ENCODE measurements at regions not wholly inside any gene's neighbourhood (a gene's known extent, or its start where the extent isn't known, plus 50 kb on each side); places are given as distances from the start of the nearest gene placed in this dataset.

DNA sequence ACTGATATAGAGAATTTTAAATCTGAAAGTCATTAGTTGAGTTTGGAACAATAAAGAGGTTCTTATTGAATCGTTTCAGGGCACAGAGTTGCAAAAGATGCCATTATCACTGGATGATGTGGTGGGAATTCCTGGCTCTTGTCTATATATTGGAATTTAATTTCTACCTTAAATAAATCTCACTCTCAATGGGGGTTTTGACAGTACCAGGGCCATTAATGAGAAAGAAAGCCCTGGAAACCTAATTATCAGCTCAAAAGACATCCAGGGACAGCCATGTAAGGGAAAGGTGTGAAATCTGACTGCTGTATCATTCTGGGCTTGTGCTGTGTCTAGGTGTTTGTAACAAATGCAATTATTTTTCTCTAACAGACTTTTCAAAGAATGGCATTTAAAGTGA is 285.7 kb downstream of the TBL1XR1 start (continued):
- TF ChIP-seq USF2 (IDR thresholded peaks at IDR 0.05; ENCODE audit: borderline replicate concordance, low read depth, low read length) (no peak), SMC3 (IDR thresholded peaks at IDR 0.05; ENCODE audit: low read depth, low read length) (no peak), FOXM1 (IDR thresholded peaks at IDR 0.05; ENCODE audit: low read depth) (no peak), GABPA (IDR thresholded peaks at IDR 0.05; ENCODE audit: low read depth) (no peak), CHD2 (IDR thresholded peaks at IDR 0.05; ENCODE audit: low read length, partially characterized antibody) (no peak)

- no peaks in the 10 kb centered on the region for H3K9me2 ChIP-seq
- WGBS (ENCODE audit: low lambda C conversion rate): 57% methylated on average over 4 of the region's 4 CpGs
- H2AFZ ChIP-seq (ENCODE audit: low read depth): no peak overlapping the region
- no peaks in the 10 kb centered on the region for H3K27me3 ChIP-seq (ENCODE audit: insufficient read depth)
- TF ChIP-seq, protein P1, sequence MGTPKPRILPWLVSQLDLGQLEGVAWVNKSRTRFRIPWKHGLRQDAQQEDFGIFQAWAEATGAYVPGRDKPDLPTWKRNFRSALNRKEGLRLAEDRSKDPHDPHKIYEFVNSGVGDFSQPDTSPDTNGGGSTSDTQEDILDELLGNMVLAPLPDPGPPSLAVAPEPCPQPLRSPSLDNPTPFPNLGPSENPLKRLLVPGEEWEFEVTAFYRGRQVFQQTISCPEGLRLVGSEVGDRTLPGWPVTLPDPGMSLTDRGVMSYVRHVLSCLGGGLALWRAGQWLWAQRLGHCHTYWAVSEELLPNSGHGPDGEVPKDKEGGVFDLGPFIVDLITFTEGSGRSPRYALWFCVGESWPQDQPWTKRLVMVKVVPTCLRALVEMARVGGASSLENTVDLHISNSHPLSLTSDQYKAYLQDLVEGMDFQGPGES (IDR thresholded peaks at IDR 0.05; ENCODE audit: low read depth, low read length): no peak
- TF ChIP-seq USF2 (IDR thresholded peaks at IDR 0.05; ENCODE audit: borderline replicate concordance, low read depth, low read length) (no peak), CHD2 (IDR thresholded peaks at IDR 0.05; ENCODE audit: low read length, partially characterized antibody) (no peak), TCF12 (IDR thresholded peaks at IDR 0.05) (no peak), FOXM1 (IDR thresholded peaks at IDR 0.05; ENCODE audit: low read depth) (no peak), RXRA (IDR thresholded peaks at IDR 0.05; ENCODE audit: borderline replicate concordance, low read depth) (no peak), YY1 (IDR thresholded peaks at IDR 0.05; ENCODE audit: low read depth) (no peak), TAF1 (IDR thresholded peaks at IDR 0.05; ENCODE audit: borderline replicate concordance, low read depth, low read length) (no peak), EP300 (IDR thresholded peaks at IDR 0.05; ENCODE audit: borderline replicate concordance in 1 of 2, low read depth in 1 of 2, low read length in 1 of 2) (no peak), MAX (IDR thresholded peaks at IDR 0.05; ENCODE audit: low read depth) (no peak), RFX5 (IDR thresholded peaks at IDR 0.05; ENCODE audit: low read length) (no peak)
- H3K4me3 ChIP-seq (ENCODE audit: low read depth in 2 of 2, low read length in 1 of 2): no peak overlapping the region
- H3K9me3 ChIP-seq: no peaks in the 10 kb centered on the region
- DNase-seq: no peak
- H3K9ac ChIP-seq: no peak overlapping the region
- no peaks in the 10 kb centered on the region for H4K20me1 ChIP-seq (ENCODE audit: insufficient read depth)
- no peaks in the 10 kb centered on the region for H3F3A ChIP-seq (replicated peaks; ENCODE audit: insufficient read depth)
- H3K79me2 ChIP-seq (ENCODE audit: insufficient read depth): no peaks in the 10 kb centered on the region
- H3K27ac ChIP-seq (ENCODE audit: low read depth in 2 of 2, low read length in 1 of 2): no peak overlapping the region
- POLR2A ChIA-PET: no interaction called here
- H3K4me2 ChIP-seq: no peak overlapping the region
- CTCF ChIA-PET: no interaction called here
- H3K36me3 ChIP-seq (replicated peaks in 1 of 2; ENCODE audit: control insufficient read depth in 1 of 2, insufficient read depth in 2 of 2, low read length in 1 of 2): no peaks in the 10 kb centered on the region
- H3K4me1 ChIP-seq (ENCODE audit: control insufficient read depth in 1 of 2, insufficient read depth in 2 of 2, low read depth in 1 of 2, low read length in 1 of 2): peaks cover 0 to 2% of the 10 kb centered on the region in 2 experiments; a peak in 1 of 4 replicates
Measured at GRCh38 chr3:176909044-176909443, 288.2 kb downstream of the TBL1XR1 start.

Measured in SK-N-SH (cell line).